Activated CD4-positive, CD25-positive, alpha-beta regulatory T cell treated with anti-CD3 and anti-CD28 coated beads, Interleukin-2, amount 50 U/mL, for 72 hours (primary cell): ENCODE measurements at regions not wholly inside any gene's neighbourhood (a gene's known extent, or its start where the extent isn't known, plus 50 kb on each side); places are given as distances from the start of the nearest gene placed in this dataset.

Source experiments
- DNase-seq: peaks from one replicate; pipeline ENCODE4 v3.0.0; 2021

- no peak for DNase-seq
These were observed 199.0 kb downstream of the ATP23 start for GRCh38 chr12:58140395-58140794.

GRCh38 chr12:58142991-58143390 lies 201.6 kb downstream of the ATP23 start:
- no peak for DNase-seq

DNA sequence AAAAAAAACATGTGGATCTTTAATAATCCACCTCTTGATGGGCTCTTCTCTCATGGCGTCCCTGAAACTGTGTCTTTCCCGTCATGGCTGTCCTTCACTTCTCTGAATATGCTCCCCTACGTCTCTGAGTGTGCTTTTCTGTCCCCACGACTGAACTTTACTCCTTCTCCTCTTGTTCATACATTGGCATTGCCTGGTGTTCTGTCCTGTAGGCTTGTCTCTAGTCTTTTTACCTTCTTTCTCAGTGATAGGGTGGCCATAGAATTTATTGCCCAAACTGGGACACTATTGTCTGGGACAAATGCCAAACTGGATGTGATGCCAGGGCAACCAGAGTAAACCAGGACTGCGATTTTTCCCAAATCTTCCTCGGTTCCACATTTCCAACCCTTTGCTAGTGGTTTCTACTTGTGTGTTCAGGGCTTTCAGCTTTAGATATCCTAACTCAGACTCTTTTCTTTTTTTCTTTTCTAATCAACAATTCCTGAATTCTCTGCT lies 202.2 kb downstream of the ATP23 start:
- no peak for DNase-seq

- no peak for DNase-seq
These were observed 207.0 kb downstream of the ATP23 start for GRCh38 chr12:58148405-58148804.

- no peak for DNase-seq
These were observed 207.6 kb downstream of the ATP23 start for GRCh38 chr12:58148976-58149375.

- DNase-seq = no peak
These were observed 213.0 kb downstream of the ATP23 start for GRCh38 chr12:58154359-58154758.

GRCh38 chr12:58156697-58157096 lies 215.3 kb downstream of the ATP23 start:
- no peak for DNase-seq

DNA sequence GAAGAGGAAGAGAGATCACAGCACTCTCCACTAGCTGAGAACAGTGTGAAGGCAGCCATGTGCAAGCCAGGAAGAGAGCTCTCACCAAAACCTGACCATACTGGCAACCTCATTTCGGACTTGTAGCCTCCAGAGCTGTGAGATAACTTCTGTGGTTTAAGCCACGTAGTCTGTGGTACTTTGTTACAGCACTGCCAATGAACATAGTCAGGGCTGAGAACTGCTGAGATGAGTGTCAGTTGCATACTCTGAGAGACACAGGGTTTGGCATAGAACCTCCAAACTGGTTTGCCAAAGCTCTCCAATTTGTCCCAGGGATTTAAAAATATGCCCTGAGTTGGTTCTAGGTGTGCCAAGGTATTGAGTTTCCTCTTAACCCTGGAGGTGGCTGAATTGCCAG lies 218.6 kb downstream of the ATP23 start:
- no peak for DNase-seq

GRCh38 chr12:58161773-58162172 lies 220.4 kb downstream of the ATP23 start:
- no peak for DNase-seq

- DNase-seq = no peak
These were observed 221.7 kb downstream of the ATP23 start for GRCh38 chr12:58163021-58163420.

GRCh38 chr12:58166643-58167042 lies 225.3 kb downstream of the ATP23 start:
- DNase-seq = no peak

GRCh38 chr12:58167622-58168021 lies 226.3 kb downstream of the ATP23 start:
- no peak for DNase-seq

DNA sequence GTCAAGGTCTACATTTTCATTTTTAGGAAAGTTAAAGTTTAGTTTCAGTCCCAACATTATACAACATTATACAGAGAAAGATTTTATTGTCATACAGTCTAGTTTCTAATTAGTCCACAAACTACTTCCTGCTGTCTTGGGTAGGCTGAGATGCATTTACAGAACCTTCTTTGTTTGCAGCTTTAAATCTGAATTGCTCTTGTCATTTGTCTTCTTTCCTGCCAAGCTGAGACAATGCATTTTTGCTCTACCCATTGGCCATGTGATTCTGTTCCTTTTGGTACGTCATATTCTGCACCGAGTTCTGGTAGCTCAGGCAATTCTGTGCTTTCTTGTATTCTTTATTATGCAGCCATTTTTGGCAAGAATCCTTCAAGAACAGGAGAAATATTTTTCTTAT lies 228.5 kb downstream of the ATP23 start:
- no peak for DNase-seq

- DNase-seq = no peak
These were observed 230.5 kb downstream of the ATP23 start for GRCh38 chr12:58171914-58172313.

- DNase-seq = no peak
These were observed 231.2 kb downstream of the ATP23 start for GRCh38 chr12:58172433-58173073.

GRCh38 chr12:58174316-58174715 lies 232.9 kb downstream of the ATP23 start:
- no peak for DNase-seq

- peak; percentile 36 for DNase-seq
These were observed 235.0 kb downstream of the ATP23 start for GRCh38 chr12:58176296-58176869.

GRCh38 chr12:58177366-58177765 lies 236.0 kb downstream of the ATP23 start:
- DNase-seq = no peak

GRCh38 chr12:58184212-58184611 lies 242.8 kb downstream of the ATP23 start:
- no peak for DNase-seq

DNA sequence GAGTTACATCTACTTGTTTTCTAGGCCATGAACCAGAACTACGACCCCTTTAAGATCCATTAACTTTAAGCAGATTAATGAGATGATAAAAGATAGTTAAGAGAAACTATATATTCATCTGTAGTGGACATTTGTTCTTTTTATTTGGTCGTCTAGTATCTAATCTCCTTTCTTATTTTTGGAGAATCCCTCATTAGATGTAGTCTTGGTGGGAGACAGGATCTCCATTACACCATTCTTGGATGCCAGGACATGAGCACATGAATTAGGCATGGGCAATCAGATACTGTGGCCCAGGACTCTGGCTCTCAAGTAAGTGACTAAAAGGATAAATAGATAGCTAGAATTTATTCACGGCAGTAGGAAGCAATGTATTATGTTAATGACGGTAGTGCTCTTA lies 245.0 kb downstream of the ATP23 start:
- DNase-seq = no peak

GRCh38 chr12:58186914-58187313 lies 245.5 kb downstream of the ATP23 start:
- DNase-seq = no peak

- no peak for DNase-seq
These were observed 247.7 kb downstream of the ATP23 start for GRCh38 chr12:58189030-58189429.

GRCh38 chr12:58189893-58190292 lies 248.5 kb downstream of the ATP23 start:
- no peak for DNase-seq

DNA sequence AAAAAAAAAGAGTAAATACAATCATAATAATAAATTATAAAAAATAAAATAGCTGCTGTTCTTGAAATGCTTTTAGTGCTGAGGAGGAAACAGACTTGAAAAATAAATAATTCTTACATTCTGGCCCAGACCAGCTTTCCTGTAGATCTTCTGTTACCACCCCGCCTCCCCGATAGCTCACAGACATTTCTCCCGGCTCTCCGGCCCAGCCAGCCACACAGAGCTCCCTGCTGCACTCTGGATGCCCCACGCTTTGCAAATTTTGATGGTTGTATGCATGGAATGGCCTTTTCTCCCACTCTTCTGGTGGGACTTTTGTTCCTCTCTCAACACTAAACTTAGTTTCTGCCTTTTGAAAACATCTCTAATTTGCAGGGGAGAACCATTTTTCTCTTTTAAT lies 249.3 kb downstream of the ATP23 start:
- no peak for DNase-seq

- DNase-seq = no peak
These were observed 255.6 kb downstream of the ATP23 start for GRCh38 chr12:58196971-58197370.
